C4-2B (cell line): ENCODE measurements at regions not wholly inside any gene's neighbourhood (a gene's known extent, or its start where the extent isn't known, plus 50 kb on each side); places are given as distances from the start of the nearest gene placed in this dataset.

Experiments
- CTCF ChIP-seq: fragments of 450-650 bp; conservative IDR thresholded peaks from 2 replicates; pipeline ENCODE4 v1.5.1; 2017; ENCODE audit warnings: mild to moderate bottlenecking
- ZFX ChIP-seq: fragments of 450-650 bp; IDR thresholded peaks from 2 replicates; pipeline ENCODE4 v1.6.1; 2017

- TF ChIP-seq CTCF, result no peak
- no peak for TF ChIP-seq ZFX
These were observed 121.2 kb upstream of the ANKRD30BL start for GRCh38 chr2:132282911-132283310.
